ENCODE measurements at regions not wholly inside any gene's neighbourhood (a gene's known extent, or its start where the extent isn't known, plus 50 kb on each side); places are given as distances from the start of the nearest gene placed in this dataset.

- TF ChIP-seq CTCF (IDR thresholded peaks at IDR 0.05) = no peak
- DNase-seq (ENCODE audit: low spot score) = no peak
- ATAC-seq (ENCODE audit: low FRiP score) = no peak
Observed at GRCh38 chr13:59166174-59166573, 997.6 kb downstream of the DIAPH3 start.

GRCh38 chr13:59172076-59172475 is 991.7 kb downstream of the DIAPH3 start:
- ATAC-seq (ENCODE audit: low FRiP score) = no peak
- no peak for DNase-seq (ENCODE audit: low spot score)
- TF ChIP-seq CTCF (IDR thresholded peaks at IDR 0.05) = no peak

- no peak for TF ChIP-seq CTCF (IDR thresholded peaks at IDR 0.05)
- no peak for DNase-seq (ENCODE audit: low spot score)
- ATAC-seq (ENCODE audit: low FRiP score) = no peak
Observed at GRCh38 chr13:59176775-59177174, 987.0 kb downstream of the DIAPH3 start.

- ATAC-seq (ENCODE audit: low FRiP score) (no peak), DNase-seq (ENCODE audit: low spot score) (no peak)
- no peak for TF ChIP-seq CTCF (IDR thresholded peaks at IDR 0.05)
Observed at GRCh38 chr13:59178344-59178743, 985.4 kb downstream of the DIAPH3 start.

- DNase-seq (ENCODE audit: low spot score) = no peak
- ATAC-seq (ENCODE audit: low FRiP score) = no peak
- TF ChIP-seq CTCF (IDR thresholded peaks at IDR 0.05) = no peak
Observed at GRCh38 chr13:59182241-59182640, 981.5 kb downstream of the DIAPH3 start.

- no peak for TF ChIP-seq CTCF (IDR thresholded peaks at IDR 0.05)
- no peak for ATAC-seq (ENCODE audit: low FRiP score)
Observed at GRCh38 chr13:59197397-59197796, 966.3 kb downstream of the DIAPH3 start.

GRCh38 chr13:59201841-59202240 is 961.9 kb downstream of the DIAPH3 start:
- TF ChIP-seq CTCF (IDR thresholded peaks at IDR 0.05) = no peak
- ATAC-seq (ENCODE audit: low FRiP score) (no peak), DNase-seq (ENCODE audit: low spot score) (no peak)

More at GRCh38 chr13:59197397-59197796, 966.3 kb downstream of the DIAPH3 start:
- DNase-seq (ENCODE audit: low spot score) = no peak
